Chondrocyte (in vitro differentiated cells): ENCODE measurements at regions not wholly inside any gene's neighbourhood (a gene's known extent, or its start where the extent isn't known, plus 50 kb on each side); places are given as distances from the start of the nearest gene placed in this dataset.
"Not testable (repeated sequence)": the region's sequence is repeated elsewhere in the genome, so short reads cannot be mapped to it uniquely, and the experiment has no call there.

Experiments used
- DNase-seq: peaks from one replicate; pipeline ENCODE4 v3.0.0; 2021; ENCODE audit warnings: mixed read lengths, low spot score
- H3K27ac Mint-ChIP-seq: one replicate; pipeline ENCODE4 v1.8.0; 2021; ENCODE audit warnings: mild to moderate bottlenecking, moderate library complexity, mixed read lengths; ENCODE audit not compliant: unreplicated experiment
- H3K27me3 Mint-ChIP-seq: 2 replicates; pipeline ENCODE4 v1.8.0; 2021; ENCODE audit warnings: low read depth, mixed read lengths
- H3K36me3 Mint-ChIP-seq: 2 replicates; pipeline ENCODE4 v1.8.0; 2021; ENCODE audit warnings: low read depth, mixed read lengths
- H3K4me1 Mint-ChIP-seq: 2 replicates; pipeline ENCODE4 v1.8.0; 2021; ENCODE audit warnings: low read depth, mild to moderate bottlenecking, mixed read lengths
- H3K4me3 Mint-ChIP-seq: one replicate; pipeline ENCODE4 v1.8.0; 2021; ENCODE audit warnings: mild to moderate bottlenecking, moderate library complexity, mixed read lengths; ENCODE audit not compliant: unreplicated experiment
- H3K9me3 Mint-ChIP-seq: 2 replicates; pipeline ENCODE4 v1.8.0; 2021; ENCODE audit warnings: low read depth, mixed read lengths
- TF ChIP-seq, protein P1 (sequence below): fragments of 200-600 bp; sonication (generic); IDR thresholded peaks from 2 replicates; pipeline ENCODE4 v1.5.0; 2021; ENCODE audit warnings: antibody characterized with exemption, mild to moderate bottlenecking, moderate library complexity

DNA sequence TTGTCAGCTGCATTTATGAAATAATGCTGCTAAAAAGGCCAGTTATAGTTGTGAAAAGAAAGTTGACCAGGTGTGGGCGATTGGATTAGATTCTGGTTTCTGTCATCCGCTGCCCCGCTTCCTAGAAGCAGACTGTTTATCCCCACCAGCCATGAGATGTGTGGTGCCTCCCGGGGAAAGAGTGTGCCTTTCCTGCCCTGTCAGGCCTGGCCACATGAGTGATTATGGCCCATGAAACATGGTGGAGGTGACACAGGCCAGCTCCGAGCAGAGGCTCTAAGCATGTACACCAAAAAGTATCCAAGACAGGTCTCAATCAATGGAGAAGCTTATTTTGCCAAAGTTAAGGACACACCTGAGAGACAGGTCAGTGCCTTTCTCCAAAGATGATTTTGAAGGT lies 85.4 kb upstream of the ABHD2 start:
- no peak for DNase-seq
- Mint-ChIP-seq H3K27me3 (peaks cover 4% of the 10 kb centered on the region), H3K4me1 (peaks cover 10% of the 10 kb centered on the region), H3K27ac (no peak overlapping the region), H3K4me3 (no peak overlapping the region), H3K36me3 (no peaks in the 10 kb centered on the region), H3K9me3 (no peaks in the 10 kb centered on the region)
- TF ChIP-seq, protein P1, sequence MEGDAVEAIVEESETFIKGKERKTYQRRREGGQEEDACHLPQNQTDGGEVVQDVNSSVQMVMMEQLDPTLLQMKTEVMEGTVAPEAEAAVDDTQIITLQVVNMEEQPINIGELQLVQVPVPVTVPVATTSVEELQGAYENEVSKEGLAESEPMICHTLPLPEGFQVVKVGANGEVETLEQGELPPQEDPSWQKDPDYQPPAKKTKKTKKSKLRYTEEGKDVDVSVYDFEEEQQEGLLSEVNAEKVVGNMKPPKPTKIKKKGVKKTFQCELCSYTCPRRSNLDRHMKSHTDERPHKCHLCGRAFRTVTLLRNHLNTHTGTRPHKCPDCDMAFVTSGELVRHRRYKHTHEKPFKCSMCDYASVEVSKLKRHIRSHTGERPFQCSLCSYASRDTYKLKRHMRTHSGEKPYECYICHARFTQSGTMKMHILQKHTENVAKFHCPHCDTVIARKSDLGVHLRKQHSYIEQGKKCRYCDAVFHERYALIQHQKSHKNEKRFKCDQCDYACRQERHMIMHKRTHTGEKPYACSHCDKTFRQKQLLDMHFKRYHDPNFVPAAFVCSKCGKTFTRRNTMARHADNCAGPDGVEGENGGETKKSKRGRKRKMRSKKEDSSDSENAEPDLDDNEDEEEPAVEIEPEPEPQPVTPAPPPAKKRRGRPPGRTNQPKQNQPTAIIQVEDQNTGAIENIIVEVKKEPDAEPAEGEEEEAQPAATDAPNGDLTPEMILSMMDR = no peak

DNA sequence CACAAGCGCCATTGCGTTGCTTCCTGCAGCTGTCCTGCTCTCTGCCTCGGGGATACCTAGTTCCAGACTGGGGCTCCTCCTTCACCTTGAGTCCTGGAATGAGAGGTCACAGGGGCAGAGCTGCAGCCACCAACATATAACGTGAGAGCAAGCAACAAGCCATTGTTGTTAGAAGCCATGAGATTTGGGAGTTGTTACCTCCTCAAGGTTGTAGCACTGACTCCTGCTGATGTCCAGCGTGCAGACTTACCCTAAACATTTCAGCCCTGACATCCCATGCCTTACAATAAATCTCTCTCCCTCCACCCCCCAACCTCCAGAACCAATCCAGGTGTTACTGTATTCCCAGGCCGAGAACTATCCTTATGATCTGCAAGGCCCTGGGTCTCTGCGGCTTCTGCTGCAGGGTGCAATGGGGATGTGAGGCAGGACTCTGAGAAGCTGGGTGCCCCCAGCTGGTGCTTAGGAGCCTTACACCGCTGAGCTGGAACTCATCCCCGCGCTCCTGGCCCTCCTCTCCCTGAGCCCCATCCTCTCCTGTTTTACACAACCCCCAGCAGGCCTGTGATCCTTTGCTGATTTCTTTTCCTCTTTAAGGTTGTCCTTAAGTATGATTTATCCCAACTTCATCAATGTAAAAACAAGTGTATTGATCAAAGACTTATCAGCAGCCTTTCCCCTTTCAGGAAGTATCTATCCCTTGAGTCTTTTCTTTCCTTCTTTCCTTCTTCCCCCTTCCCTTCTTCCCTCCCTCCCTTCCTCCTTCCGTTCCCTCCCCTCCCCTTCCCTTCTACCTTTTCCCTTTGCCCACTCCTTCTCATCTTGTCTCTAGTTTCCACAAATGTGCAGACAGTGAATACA lies 84.2 kb upstream of the ABHD2 start:
- H3K27me3 Mint-ChIP-seq = peaks cover 4% of the 10 kb centered on the region
- H3K27ac Mint-ChIP-seq = no peak overlapping the region
- H3K4me1 Mint-ChIP-seq = peaks cover 10% of the 10 kb centered on the region
- H3K36me3 Mint-ChIP-seq = no peaks in the 10 kb centered on the region
- no peak overlapping the region for H3K4me3 Mint-ChIP-seq
- TF ChIP-seq, protein P1 = peak; percentile 78
- no peak for DNase-seq
- H3K9me3 Mint-ChIP-seq = no peaks in the 10 kb centered on the region

DNA sequence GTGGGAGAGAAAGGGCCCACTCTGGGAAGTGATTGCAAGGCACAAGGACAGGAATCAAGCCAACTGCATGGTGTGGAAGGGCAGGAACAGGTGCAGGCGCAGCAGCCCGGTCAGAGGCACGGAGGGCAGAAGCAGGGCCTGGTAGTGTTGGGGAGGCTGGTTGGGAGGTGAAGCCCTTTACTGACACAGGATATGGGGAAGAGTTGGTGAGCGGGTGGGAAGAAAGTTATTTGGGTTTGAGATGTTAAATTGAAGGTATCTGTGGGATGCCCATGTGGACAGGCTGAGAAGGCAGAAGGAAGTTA lies 83.6 kb upstream of the ABHD2 start:
- H3K27ac Mint-ChIP-seq = no peak overlapping the region
- no peak overlapping the region for H3K4me3 Mint-ChIP-seq
- H3K9me3 Mint-ChIP-seq = no peaks in the 10 kb centered on the region
- peaks cover 4% of the 10 kb centered on the region for H3K27me3 Mint-ChIP-seq
- DNase-seq = no peak
- H3K36me3 Mint-ChIP-seq = no peaks in the 10 kb centered on the region
- H3K4me1 Mint-ChIP-seq = peaks cover 10% of the 10 kb centered on the region
- TF ChIP-seq, protein P1 = no peak

DNA sequence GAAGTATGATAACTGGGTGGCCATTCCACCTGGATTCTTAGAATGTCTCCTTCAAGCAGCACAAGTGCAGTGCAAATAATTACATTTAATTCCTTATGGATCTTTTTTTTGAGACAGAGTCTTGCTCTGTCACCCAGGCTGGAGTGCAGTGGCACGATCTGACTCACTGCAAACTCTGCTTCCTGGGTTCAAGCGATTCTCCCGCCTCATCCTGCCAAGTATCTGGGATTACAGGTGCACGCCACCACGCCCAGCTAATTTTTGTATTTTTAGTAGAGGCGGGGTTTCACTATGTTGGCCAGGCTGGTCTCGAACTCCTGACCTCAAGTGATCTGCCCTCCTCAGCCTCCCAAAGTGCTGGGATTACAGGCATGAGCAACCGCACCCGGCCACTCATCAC lies 80.7 kb upstream of the ABHD2 start:
- H3K36me3 Mint-ChIP-seq, DNase-seq, H3K9me3 Mint-ChIP-seq, H3K27ac Mint-ChIP-seq, H3K27me3 Mint-ChIP-seq, H3K4me3 Mint-ChIP-seq, H3K4me1 Mint-ChIP-seq: not testable (repeated sequence)

DNA sequence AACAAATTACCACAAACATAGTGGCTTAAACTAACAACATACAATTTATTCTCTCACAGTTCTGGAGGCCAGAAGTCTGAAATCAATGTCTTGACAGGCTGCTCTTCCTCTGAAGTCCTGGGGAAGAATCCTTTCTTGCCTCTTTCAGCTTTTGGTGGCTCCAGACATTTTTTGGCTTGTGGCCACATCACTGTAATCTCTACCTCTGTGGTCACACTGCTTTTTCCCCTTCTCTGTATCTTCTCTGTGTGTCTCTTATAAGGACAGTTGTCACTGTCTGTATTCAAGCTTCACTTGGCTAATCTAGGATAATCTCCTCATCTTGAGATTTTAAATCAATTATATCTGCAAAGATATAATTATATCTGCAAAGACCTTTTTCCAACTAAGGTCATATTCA lies 80.3 kb upstream of the ABHD2 start:
- Mint-ChIP-seq H3K36me3 (no peaks in the 10 kb centered on the region), H3K4me1 (no peaks in the 10 kb centered on the region), H3K4me3 (no peak overlapping the region), H3K9me3 (peaks cover under 1% of the 10 kb centered on the region), H3K27me3 (peaks cover 4% of the 10 kb centered on the region), H3K27ac (no peak overlapping the region)
- TF ChIP-seq, protein P1 = no peak
- no peak for DNase-seq

DNA sequence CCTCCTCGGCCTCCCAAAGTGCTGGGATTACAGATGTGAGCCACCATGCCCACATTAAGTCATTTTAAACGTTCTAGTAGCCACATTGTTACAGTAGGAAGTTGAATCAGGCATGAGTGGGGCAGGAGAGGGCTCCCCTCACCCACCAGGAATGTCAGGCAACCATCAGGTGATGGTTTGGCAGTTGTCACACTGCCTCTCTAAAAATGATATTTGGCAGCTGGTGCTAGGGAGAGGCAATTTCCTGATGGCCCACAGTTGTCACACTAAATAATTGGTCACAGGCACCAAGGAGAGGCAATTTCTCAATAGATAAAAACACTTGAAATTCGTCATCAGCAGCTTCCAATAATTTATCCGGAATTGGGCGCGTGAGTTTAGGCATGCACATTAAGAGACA lies 79.2 kb upstream of the ABHD2 start:
- Mint-ChIP-seq H3K4me1 (no peaks in the 10 kb centered on the region), H3K4me3 (no peak overlapping the region), H3K27ac (no peak overlapping the region), H3K27me3 (peaks cover 4% of the 10 kb centered on the region), H3K9me3 (peaks cover 5% of the 10 kb centered on the region), H3K36me3 (no peaks in the 10 kb centered on the region)
- TF ChIP-seq, protein P1 = no peak
- DNase-seq = no peak
